ENCODE measurements at regions not wholly inside any gene's neighbourhood (a gene's known extent, or its start where the extent isn't known, plus 50 kb on each side); places are given as distances from the start of the nearest gene placed in this dataset.

GRCh38 chr22:34760276-34761008, 305.5 kb upstream of the ISX start:
- H3K27ac ChIP-seq (ENCODE audit: low read depth, low read length): no peak overlapping the region
- no peak overlapping the region for H2AFZ ChIP-seq (ENCODE audit: low read depth, low read length, poor library complexity, severe bottlenecking)
- intact Hi-C loops (cut with micrococcal nuclease): no loop called here
- H3K79me2 ChIP-seq (ENCODE audit: insufficient read depth, low read length): no peaks in the 10 kb centered on the region
- TF ChIP-seq, protein P1, sequence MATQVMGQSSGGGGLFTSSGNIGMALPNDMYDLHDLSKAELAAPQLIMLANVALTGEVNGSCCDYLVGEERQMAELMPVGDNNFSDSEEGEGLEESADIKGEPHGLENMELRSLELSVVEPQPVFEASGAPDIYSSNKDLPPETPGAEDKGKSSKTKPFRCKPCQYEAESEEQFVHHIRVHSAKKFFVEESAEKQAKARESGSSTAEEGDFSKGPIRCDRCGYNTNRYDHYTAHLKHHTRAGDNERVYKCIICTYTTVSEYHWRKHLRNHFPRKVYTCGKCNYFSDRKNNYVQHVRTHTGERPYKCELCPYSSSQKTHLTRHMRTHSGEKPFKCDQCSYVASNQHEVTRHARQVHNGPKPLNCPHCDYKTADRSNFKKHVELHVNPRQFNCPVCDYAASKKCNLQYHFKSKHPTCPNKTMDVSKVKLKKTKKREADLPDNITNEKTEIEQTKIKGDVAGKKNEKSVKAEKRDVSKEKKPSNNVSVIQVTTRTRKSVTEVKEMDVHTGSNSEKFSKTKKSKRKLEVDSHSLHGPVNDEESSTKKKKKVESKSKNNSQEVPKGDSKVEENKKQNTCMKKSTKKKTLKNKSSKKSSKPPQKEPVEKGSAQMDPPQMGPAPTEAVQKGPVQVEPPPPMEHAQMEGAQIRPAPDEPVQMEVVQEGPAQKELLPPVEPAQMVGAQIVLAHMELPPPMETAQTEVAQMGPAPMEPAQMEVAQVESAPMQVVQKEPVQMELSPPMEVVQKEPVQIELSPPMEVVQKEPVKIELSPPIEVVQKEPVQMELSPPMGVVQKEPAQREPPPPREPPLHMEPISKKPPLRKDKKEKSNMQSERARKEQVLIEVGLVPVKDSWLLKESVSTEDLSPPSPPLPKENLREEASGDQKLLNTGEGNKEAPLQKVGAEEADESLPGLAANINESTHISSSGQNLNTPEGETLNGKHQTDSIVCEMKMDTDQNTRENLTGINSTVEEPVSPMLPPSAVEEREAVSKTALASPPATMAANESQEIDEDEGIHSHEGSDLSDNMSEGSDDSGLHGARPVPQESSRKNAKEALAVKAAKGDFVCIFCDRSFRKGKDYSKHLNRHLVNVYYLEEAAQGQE (IDR thresholded peaks at IDR 0.05; ENCODE audit: low read depth): no peak
- TF ChIP-seq CEBPB (IDR thresholded peaks at IDR 0.05; ENCODE audit: low read depth): no peak
- no peak for TF ChIP-seq ZFX (IDR thresholded peaks at IDR 0.05)
- TF ChIP-seq POLR2A (IDR thresholded peaks at IDR 0.05; ENCODE audit: borderline replicate concordance, extremely low read depth, insufficient read depth, insufficient read length): no peak
- no peak for TF ChIP-seq ZNF274 (IDR thresholded peaks at IDR 0.05; ENCODE audit: low read depth, low read length)
- no peak overlapping the region for H3K4me3 ChIP-seq (replicated peaks in 1 of 2; ENCODE audit: low read depth in 1 of 2, low read length in 2 of 2)
- RAD21 ChIA-PET (ENCODE audit: low non-redundant PET in 1 of 2, low total read pairs in 2 of 2, uncharacterized antibody in 2 of 2, unreplicated experiment in 2 of 2): no interaction called here
- DNase-seq (ENCODE audit: low read depth, low spot score) (no peak), ATAC-seq (no peak)
- H3K9ac ChIP-seq (ENCODE audit: low read length): no peak overlapping the region
- H3K36me3 ChIP-seq (ENCODE audit: control insufficient read depth in 1 of 2, insufficient read depth in 2 of 2, low read length in 2 of 2): no peaks in the 10 kb centered on the region
- H3K9me3 ChIP-seq (ENCODE audit: control insufficient read depth in 1 of 2, insufficient read depth in 1 of 2, low read depth in 1 of 2, low read length in 2 of 2): peaks cover 0 to 21% of the 10 kb centered on the region in 2 experiments; a peak in 2 of 4 replicates
- H3K9me2 ChIP-seq (ENCODE audit: insufficient read depth): no peaks in the 10 kb centered on the region
- no peaks in the 10 kb centered on the region for H3K27me3 ChIP-seq (ENCODE audit: insufficient read depth, low read length)
- POLR2A ChIA-PET: no interaction called here
- BruUV-seq (replicated peaks): no TSS peak
- H4K20me1 ChIP-seq (ENCODE audit: insufficient read depth): no peaks in the 10 kb centered on the region
- no peak overlapping the region for H3K4me2 ChIP-seq (ENCODE audit: low read length)
- CTCF ChIA-PET: no interaction called here
- H3K4me1 ChIP-seq (ENCODE audit: control insufficient read depth in 1 of 2, insufficient read depth in 2 of 2, low read length in 2 of 2): no peaks in the 10 kb centered on the region

- intact Hi-C loops (cut with micrococcal nuclease): no loop called here
- H3K9me3 ChIP-seq (ENCODE audit: control insufficient read depth in 1 of 2, insufficient read depth in 1 of 2, low read depth in 1 of 2, low read length in 2 of 2): peaks cover 0 to 21% of the 10 kb centered on the region in 2 experiments; a peak in 2 of 4 replicates
- H3K9ac ChIP-seq (ENCODE audit: low read length): no peak overlapping the region
- H3K36me3 ChIP-seq (ENCODE audit: control insufficient read depth in 1 of 2, insufficient read depth in 2 of 2, low read length in 2 of 2): no peaks in the 10 kb centered on the region
- H3K27me3 ChIP-seq (ENCODE audit: insufficient read depth, low read length): no peaks in the 10 kb centered on the region
- no peak for DNase-seq (ENCODE audit: low read depth, low spot score)
- ChIA-PET RAD21 (ENCODE audit: low non-redundant PET in 1 of 2, low total read pairs in 2 of 2, uncharacterized antibody in 2 of 2, unreplicated experiment in 2 of 2) (no interaction called here), CTCF (no interaction called here), POLR2A (no interaction called here)
- no peak for ATAC-seq
- H3K4me2 ChIP-seq (ENCODE audit: low read length): no peak overlapping the region
- BruUV-seq (replicated peaks): no TSS peak
- H2AFZ ChIP-seq (ENCODE audit: low read depth, low read length, poor library complexity, severe bottlenecking): no peak overlapping the region
- no peak overlapping the region for H3K27ac ChIP-seq (ENCODE audit: low read depth, low read length)
- H3K79me2 ChIP-seq (ENCODE audit: insufficient read depth, low read length): no peaks in the 10 kb centered on the region
- H3K4me3 ChIP-seq (replicated peaks in 1 of 2; ENCODE audit: low read depth in 1 of 2, low read length in 2 of 2): no peak overlapping the region
- H3K4me1 ChIP-seq (ENCODE audit: control insufficient read depth in 1 of 2, insufficient read depth in 2 of 2, low read length in 2 of 2): no peaks in the 10 kb centered on the region
- no peaks in the 10 kb centered on the region for H4K20me1 ChIP-seq (ENCODE audit: insufficient read depth)
- no peaks in the 10 kb centered on the region for H3K9me2 ChIP-seq (ENCODE audit: insufficient read depth)
- TF ChIP-seq, protein P2, sequence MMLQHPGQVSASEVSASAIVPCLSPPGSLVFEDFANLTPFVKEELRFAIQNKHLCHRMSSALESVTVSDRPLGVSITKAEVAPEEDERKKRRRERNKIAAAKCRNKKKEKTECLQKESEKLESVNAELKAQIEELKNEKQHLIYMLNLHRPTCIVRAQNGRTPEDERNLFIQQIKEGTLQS (IDR thresholded peaks at IDR 0.05): no peak
- TF ChIP-seq SRF (IDR thresholded peaks at IDR 0.05; ENCODE audit: low read depth): no peak
- TF ChIP-seq FOSL1 (IDR thresholded peaks at IDR 0.05; ENCODE audit: low read depth): no peak
- TF ChIP-seq ZNF274 (IDR thresholded peaks at IDR 0.05; ENCODE audit: low read depth, low read length): no peak
- TF ChIP-seq EZH2 (IDR thresholded peaks at IDR 0.05): no peak
- TF ChIP-seq ZFX (IDR thresholded peaks at IDR 0.05): no peak
- TF ChIP-seq SIN3A (IDR thresholded peaks at IDR 0.05; ENCODE audit: low read depth): no peak
- TF ChIP-seq TCF7L2 (IDR thresholded peaks at IDR 0.05; ENCODE audit: borderline replicate concordance, extremely low read depth, insufficient read depth, insufficient read length): no peak
- no peak for TF ChIP-seq YY1 (IDR thresholded peaks at IDR 0.05; ENCODE audit: extremely low read depth, insufficient replicate concordance, low read depth, low read length)
- TF ChIP-seq, protein P3, sequence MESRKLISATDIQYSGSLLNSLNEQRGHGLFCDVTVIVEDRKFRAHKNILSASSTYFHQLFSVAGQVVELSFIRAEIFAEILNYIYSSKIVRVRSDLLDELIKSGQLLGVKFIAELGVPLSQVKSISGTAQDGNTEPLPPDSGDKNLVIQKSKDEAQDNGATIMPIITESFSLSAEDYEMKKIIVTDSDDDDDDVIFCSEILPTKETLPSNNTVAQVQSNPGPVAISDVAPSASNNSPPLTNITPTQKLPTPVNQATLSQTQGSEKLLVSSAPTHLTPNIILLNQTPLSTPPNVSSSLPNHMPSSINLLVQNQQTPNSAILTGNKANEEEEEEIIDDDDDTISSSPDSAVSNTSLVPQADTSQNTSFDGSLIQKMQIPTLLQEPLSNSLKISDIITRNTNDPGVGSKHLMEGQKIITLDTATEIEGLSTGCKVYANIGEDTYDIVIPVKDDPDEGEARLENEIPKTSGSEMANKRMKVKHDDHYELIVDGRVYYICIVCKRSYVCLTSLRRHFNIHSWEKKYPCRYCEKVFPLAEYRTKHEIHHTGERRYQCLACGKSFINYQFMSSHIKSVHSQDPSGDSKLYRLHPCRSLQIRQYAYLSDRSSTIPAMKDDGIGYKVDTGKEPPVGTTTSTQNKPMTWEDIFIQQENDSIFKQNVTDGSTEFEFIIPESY (IDR thresholded peaks at IDR 0.05; ENCODE audit: extremely low read depth, insufficient replicate concordance, low read length): no peak
- TF ChIP-seq CEBPB (IDR thresholded peaks at IDR 0.05; ENCODE audit: low read depth): no peak
- TF ChIP-seq MAX (IDR thresholded peaks at IDR 0.05): no peak
Measured at GRCh38 chr22:34761111-34761510, 304.8 kb upstream of the ISX start.
